Endothelial cell of umbilical vein (primary cell): ENCODE measurements at regions not wholly inside any gene's neighbourhood (a gene's known extent, or its start where the extent isn't known, plus 50 kb on each side); places are given as distances from the start of the nearest gene placed in this dataset.

Source experiments
- BruUV-seq: library from RNA; stranded (reverse); fragments of 400-500 nt; replicated peaks from 2 replicates; lab custom pipeline; 2021; lab: Mats Ljungman, UMichigan
- CTCF ChIA-PET: fragments of 300-600, 350-600 bp; sonication (Branson Sonifier 250); formaldehyde crosslinking; loops from one replicate; lab custom pipeline; 2021; ENCODE audit warnings: antibody characterized with exemption, inconsistent platforms; lab: Charles Lee
- POLR2A ChIA-PET: fragments of 300-600, 350-600 bp; sonication (Branson Sonifier 250); formaldehyde crosslinking; loops from one replicate; lab custom pipeline; 2021; ENCODE audit warnings: antibody characterized with exemption, inconsistent platforms; lab: Charles Lee
- DNase-seq: peaks from one replicate; pipeline ENCODE4 v3.0.0-alpha.2; 2011; ENCODE audit warnings: low read depth, low spot score
- FAIRE-seq: peaks from 2 replicates; lab custom pipeline; 2011; peaks lifted over from hg19 to GRCh38; lab: Jason Lieb, UNC
- H2AFZ ChIP-seq: 2 replicates; pipeline ENCODE4 v1.6.0; 2012; ENCODE audit warnings: low read depth, low read length, control low read depth, inconsistent platforms
- H3K27ac ChIP-seq: 2 replicates; pipeline ENCODE4 v1.5.1; 2011; ENCODE audit warnings: low read depth, mild to moderate bottlenecking, control low read depth, low read length, moderate library complexity; ENCODE audit not compliant: insufficient read depth
- H3K27me3 ChIP-seq, 2 experiments: 2 replicates each; pipeline versions ENCODE4 v1.6.0 to v1.6.1; 2011; ENCODE audit warnings: low read length in 2 of 2, mixed read lengths in 1 of 2; ENCODE audit not compliant: control insufficient read depth in 2 of 2, insufficient read depth in 2 of 2
- H3K36me3 ChIP-seq, 2 experiments: 2 replicates in 1 of 2; 3 replicates in 1 of 2; pipeline ENCODE4 v1.5.1; 2011; ENCODE audit warnings: low read length in 2 of 2, mild to moderate bottlenecking in 1 of 2, moderate library complexity in 1 of 2; ENCODE audit not compliant: control insufficient read depth in 2 of 2, insufficient read depth in 2 of 2; ENCODE audit errors: extremely low read depth in 1 of 2
- H3K4me1 ChIP-seq: 3 replicates; pipeline ENCODE4 v1.5.1; 2011; ENCODE audit warnings: mild to moderate bottlenecking, low read length; ENCODE audit not compliant: control insufficient read depth, insufficient read depth; ENCODE audit errors: extremely low read depth
- H3K4me2 ChIP-seq: 2 replicates; pipeline ENCODE4 v1.6.1; 2011; ENCODE audit warnings: low read length, control low read depth, mixed read lengths; ENCODE audit not compliant: insufficient read depth
- H3K4me3 ChIP-seq, 3 experiments: fragments of 200-600 bp in 1 of 3; sonication (generic), shearing (Covaris generic) in 1 of 3; replicated peaks in 1 of 3; 2 replicates each; pipeline ENCODE4 v1.5.1; 2011 to 2016; ENCODE audit warnings: control low read depth in 3 of 3, low read length in 3 of 3, mild to moderate bottlenecking in 2 of 3, inconsistent platforms in 1 of 3, low read depth in 1 of 3, moderate library complexity in 1 of 3; ENCODE audit not compliant: insufficient read depth in 1 of 3
- H3K79me2 ChIP-seq: 2 replicates; pipeline ENCODE4 v1.6.0; 2012; ENCODE audit warnings: low read length, inconsistent platforms; ENCODE audit not compliant: control insufficient read depth, insufficient read depth
- H3K9ac ChIP-seq: replicated peaks from 2 replicates; pipeline ENCODE3; 2011; ENCODE audit warnings: low read length, control low read depth; ENCODE audit not compliant: insufficient read depth; ENCODE audit errors: extremely low read depth
- H3K9me1 ChIP-seq: replicated peaks from 3 replicates; pipeline ENCODE4 v1.6.0; 2011; ENCODE audit warnings: mild to moderate bottlenecking, low read length; ENCODE audit not compliant: control insufficient read depth, insufficient read depth; ENCODE audit errors: extremely low read depth
- H3K9me3 ChIP-seq: replicated peaks from 2 replicates; pipeline ENCODE4 v1.5.1; 2012; ENCODE audit warnings: low read length, inconsistent platforms; ENCODE audit not compliant: control insufficient read depth, insufficient read depth
- H4K20me1 ChIP-seq: replicated peaks from 2 replicates; pipeline ENCODE3; 2011; ENCODE audit warnings: mild to moderate bottlenecking, low read length; ENCODE audit not compliant: control insufficient read depth, insufficient read depth; ENCODE audit errors: extremely low read depth
- CTCF ChIP-seq, 2 donors: IDR thresholded peaks; 1 replicate in 1 of 2; 2 replicates in 1 of 2; pipeline ENCODE4 v1.5.1; 2011; ENCODE audit warnings: low read length in 2 of 2, mild to moderate bottlenecking in 2 of 2, moderate library complexity in 2 of 2, control low read depth in 1 of 2, inconsistent platforms in 1 of 2, low read depth in 1 of 2; ENCODE audit not compliant: insufficient read depth in 1 of 2; ENCODE audit errors: extremely low read depth in 1 of 2
- EZH2 ChIP-seq: IDR thresholded peaks from 2 replicates; pipeline ENCODE4 v1.6.1; 2012; ENCODE audit warnings: borderline replicate concordance, low read depth, mild to moderate bottlenecking, moderate library complexity, low read length, inconsistent platforms; ENCODE audit not compliant: severe bottlenecking
- FOS ChIP-seq: IDR thresholded peaks from 2 replicates; pipeline ENCODE4 v1.6.1; 2011; ENCODE audit warnings: mild to moderate bottlenecking, low read length, moderate library complexity, borderline replicate concordance; ENCODE audit not compliant: insufficient read depth
- GATA2 ChIP-seq: IDR thresholded peaks from 2 replicates; pipeline ENCODE4 v1.7.0; 2011; ENCODE audit warnings: low read depth, mild to moderate bottlenecking, moderate library complexity, mixed read lengths, low read length; ENCODE audit not compliant: insufficient read length, insufficient read depth
- JUN ChIP-seq: IDR thresholded peaks from 2 replicates; pipeline ENCODE4 v1.6.1; 2011; ENCODE audit warnings: borderline replicate concordance, low read depth; ENCODE audit not compliant: insufficient read length, insufficient read depth
- MYC ChIP-seq: IDR thresholded peaks from one replicate; pipeline ENCODE4 v1.6.1; 2011; ENCODE audit warnings: mild to moderate bottlenecking, low read depth, low read length
- POLR2A ChIP-seq: IDR thresholded peaks from 2 replicates; pipeline ENCODE4 v1.6.1; 2012; ENCODE audit warnings: low read depth, mild to moderate bottlenecking, control low read depth, low read length
- POLR2AphosphoS5 ChIP-seq: IDR thresholded peaks from 2 replicates; pipeline ENCODE4 v1.6.1; 2012; ENCODE audit warnings: low read depth, mild to moderate bottlenecking, control low read depth, low read length, moderate library complexity; ENCODE audit not compliant: insufficient read depth
- dilution Hi-C: fragments of 300-500 bp; cut with MboI; formaldehyde crosslinking; loops from one replicate; pipeline ENCODE4 v1.15.0; 2019; ENCODE audit warnings: low sequenced_read_pairs; ENCODE audit not compliant: extremely low pct_ligation_motif_present
- intact Hi-C: fragments of 100-400 bp; cut with micrococcal nuclease; formaldehyde crosslinking; loops from one replicate; pipeline ENCODE4 v1.10.0; 2022
- TF ChIP-seq, protein P1 (sequence below): IDR thresholded peaks from 2 replicates; pipeline ENCODE4 v1.6.1; 2011; ENCODE audit not compliant: insufficient read depth, insufficient read length

GRCh38 chr2:16166327-16166981 lies 226.1 kb downstream of the MYCN start:
- H3K9ac ChIP-seq = no peak overlapping the region
- dilution Hi-C loops (no loop called here), intact Hi-C loops (no loop called here)
- CTCF ChIA-PET = no interaction called here
- H3K4me1 ChIP-seq = no peaks in the 10 kb centered on the region
- TF ChIP-seq GATA2 = no peak
- no peak for TF ChIP-seq CTCF (IDR thresholded peaks at IDR 0.05; ENCODE audit: extremely low read depth in 1 of 2, insufficient read depth in 1 of 2, low read depth in 1 of 2, low read length in 2 of 2)
- TF ChIP-seq MYC = no peak
- TF ChIP-seq JUN = no peak
- TF ChIP-seq FOS = no peak
- TF ChIP-seq, protein P1, sequence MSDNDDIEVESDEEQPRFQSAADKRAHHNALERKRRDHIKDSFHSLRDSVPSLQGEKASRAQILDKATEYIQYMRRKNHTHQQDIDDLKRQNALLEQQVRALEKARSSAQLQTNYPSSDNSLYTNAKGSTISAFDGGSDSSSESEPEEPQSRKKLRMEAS = no peak
- no peak for TF ChIP-seq POLR2A
- TF ChIP-seq POLR2AphosphoS5 = no peak
- TF ChIP-seq EZH2 = no peak
- H3K9me3 ChIP-seq = no peaks in the 10 kb centered on the region
- H3K27me3 ChIP-seq = no peaks in the 10 kb centered on the region
- no peak overlapping the region for H3K27ac ChIP-seq
- BruUV-seq = no TSS peak
- no peak overlapping the region for H3K4me3 ChIP-seq
- no peak overlapping the region for H2AFZ ChIP-seq
- POLR2A ChIA-PET = no interaction called here
- no peak for FAIRE-seq
- H4K20me1 ChIP-seq = no peaks in the 10 kb centered on the region
- no peak for DNase-seq
- no peak overlapping the region for H3K4me2 ChIP-seq
- H3K79me2 ChIP-seq = no peaks in the 10 kb centered on the region
- H3K9me1 ChIP-seq = no peaks in the 10 kb centered on the region
- no peaks in the 10 kb centered on the region for H3K36me3 ChIP-seq
